Middle frontal gyrus (tissue), 1 donor: ENCODE measurements at regions not wholly inside any gene's neighbourhood (a gene's known extent, or its start where the extent isn't known, plus 50 kb on each side); places are given as distances from the start of the nearest gene placed in this dataset.
"Not testable (repeated sequence)": the region's sequence is repeated elsewhere in the genome, so short reads cannot be mapped to it uniquely, and the experiment has no call there.

Experiments
- DNase-seq: peaks from one replicate; pipeline ENCODE4 v3.0.0-alpha.2; 2015; ENCODE audit warnings: low spot score; ENCODE audit errors: extremely low spot score

- DNase-seq, result no peak
Measured at GRCh38 chr20:48406912-48407340, 420.9 kb downstream of the PREX1 start.

GRCh38 chr20:48406498-48406897, 421.3 kb downstream of the PREX1 start:
- DNase-seq, result no peak

GRCh38 chr20:48405909-48406308, 421.9 kb downstream of the PREX1 start:
- no peak for DNase-seq

- DNase-seq, result no peak
Measured at GRCh38 chr20:48404598-48404997, 423.2 kb downstream of the PREX1 start.

GRCh38 chr20:48403167-48403761, 424.5 kb downstream of the PREX1 start:
- DNase-seq, result no peak

GRCh38 chr20:48401359-48401758, 426.4 kb downstream of the PREX1 start:
- no peak for DNase-seq

GRCh38 chr20:48400009-48400408, 427.8 kb downstream of the PREX1 start:
- no peak for DNase-seq

- no peak for DNase-seq
Measured at GRCh38 chr20:48398506-48399449, 429.0 kb downstream of the PREX1 start.

- not testable (repeated sequence) for DNase-seq
Measured at GRCh38 chr20:48396981-48397861, 430.6 kb downstream of the PREX1 start.

GRCh38 chr20:48395816-48396546, 431.8 kb downstream of the PREX1 start:
- no peak for DNase-seq

- DNase-seq, result no peak
Measured at GRCh38 chr20:48394415-48395081, 433.3 kb downstream of the PREX1 start.

GRCh38 chr20:48393737-48394314, 434.0 kb downstream of the PREX1 start:
- DNase-seq, result no peak

- DNase-seq, result no peak
Measured at GRCh38 chr20:48393311-48393685, 434.5 kb downstream of the PREX1 start.

GRCh38 chr20:48392407-48393310, 435.1 kb downstream of the PREX1 start:
- DNase-seq, result no peak

- DNase-seq, result no peak
Measured at GRCh38 chr20:48390981-48391380, 436.8 kb downstream of the PREX1 start.

- no peak for DNase-seq
Measured at GRCh38 chr20:48387675-48388074, 440.1 kb downstream of the PREX1 start.

GRCh38 chr20:48385527-48385926, 442.3 kb downstream of the PREX1 start:
- DNase-seq, result no peak

- no peak for DNase-seq
Measured at GRCh38 chr20:48385114-48385513, 442.7 kb downstream of the PREX1 start.
